ENCODE measurements at regions not wholly inside any gene's neighbourhood (a gene's known extent, or its start where the extent isn't known, plus 50 kb on each side); places are given as distances from the start of the nearest gene placed in this dataset.

GRCh38 chr7:46607176-46607575 is 686.1 kb upstream of the IGFBP3 start:
- H4K5ac ChIP-seq (ENCODE audit: insufficient read length, low read depth, low read length) = no peak overlapping the region
- H2BK20ac ChIP-seq (ENCODE audit: low read length) = no peak overlapping the region
- no peaks in the 10 kb centered on the region for H3K36me3 ChIP-seq (ENCODE audit: control insufficient read depth in 2 of 4, insufficient read depth in 4 of 4, low read length in 3 of 4)
- H3K23me2 ChIP-seq (ENCODE audit: low read depth, low read length) = no peaks in the 10 kb centered on the region
- H4K8ac ChIP-seq (ENCODE audit: extremely low read depth, insufficient read depth, low read length) = no peak overlapping the region
- no peak overlapping the region for H2BK120ac ChIP-seq (replicated peaks; ENCODE audit: low read depth, low read length)
- FAIRE-seq (no peak), DNase-seq (ENCODE audit: low read depth in 1 of 2, low spot score in 2 of 2) (no peak)
- no peak overlapping the region for H2AK5ac ChIP-seq (ENCODE audit: low read depth, low read length)
- H3K9ac ChIP-seq (replicated peaks in 1 of 4; ENCODE audit: extremely low read depth in 1 of 4, low read depth in 3 of 4, low read length in 3 of 4) = no peak overlapping the region
- H3K27me3 ChIP-seq (replicated peaks in 1 of 4; ENCODE audit: control insufficient read depth in 3 of 4, extremely low read depth in 1 of 4, insufficient read depth in 3 of 4, low read length in 3 of 4) = no peaks in the 10 kb centered on the region
- no peak for TF ChIP-seq TAF7 (optimal IDR thresholded peaks at IDR 0.05; ENCODE audit: borderline replicate concordance, low read depth, low read length)
- no peak for TF ChIP-seq ASH2L (IDR thresholded peaks at IDR 0.05; ENCODE audit: low read length)
- H3K27ac ChIP-seq (ENCODE audit: low read depth, low read length) = no peak overlapping the region
- no peak overlapping the region for H4K91ac ChIP-seq (replicated peaks; ENCODE audit: insufficient read length, low read length)
- no peak overlapping the region for H2BK12ac ChIP-seq (ENCODE audit: low read depth, low read length)
- 91% methylated on average over 4 of the region's 4 CpGs; no CpG with 5 or more reads in 1 of the 2 experiments for WGBS, 2 experiments (ENCODE audit: extremely low coverage in 1 of 2, insufficient coverage in 1 of 2, insufficient read length in 1 of 2, insufficient replicate concordance in 2 of 2, low coverage in 1 of 2, low lambda C conversion rate in 2 of 2, missing lambda C conversion rate in 1 of 2)
- no peak overlapping the region for H3K56ac ChIP-seq (replicated peaks; ENCODE audit: insufficient read length, low read depth, low read length)
- H3K9me3 ChIP-seq (ENCODE audit: insufficient read depth in 2 of 2, low read depth in 1 of 2, low read length in 1 of 2) = no peaks in the 10 kb centered on the region
- ChIA-PET POLR2A (ENCODE audit: partially characterized antibody) (no interaction called here), CTCF (ENCODE audit: partially characterized antibody) (no interaction called here)
- H2BK5ac ChIP-seq (ENCODE audit: low read depth, low read length) = no peak overlapping the region
- H3K4me1 ChIP-seq (replicated peaks in 1 of 4; ENCODE audit: control insufficient read depth in 3 of 4, insufficient read depth in 4 of 4, low read length in 3 of 4) = no peaks in the 10 kb centered on the region
- no peaks in the 10 kb centered on the region for H4K20me1 ChIP-seq (replicated peaks in 1 of 2; ENCODE audit: control insufficient read depth in 1 of 2, insufficient read depth in 2 of 2, low read length in 2 of 2)
- H2BK15ac ChIP-seq (ENCODE audit: low read length) = no peak overlapping the region
- no peak overlapping the region for H3K4me2 ChIP-seq (ENCODE audit: insufficient read depth in 1 of 2, low read depth in 2 of 2, low read length in 2 of 2)
- H3K14ac ChIP-seq (ENCODE audit: insufficient read length) = no peak overlapping the region
- H2AFZ ChIP-seq (ENCODE audit: low read length) = no peak overlapping the region
- H3K79me1 ChIP-seq (ENCODE audit: low read depth, low read length) = no peaks in the 10 kb centered on the region
- H3K4ac ChIP-seq (replicated peaks; ENCODE audit: insufficient read length, low read depth, low read length) = no peak overlapping the region
- H3K79me2 ChIP-seq (ENCODE audit: control insufficient read depth in 1 of 2, insufficient read depth in 2 of 2, low read length in 2 of 2) = no peaks in the 10 kb centered on the region
- H3K23ac ChIP-seq (ENCODE audit: insufficient read length) = no peak overlapping the region
- no peak overlapping the region for H3K4me3 ChIP-seq (ENCODE audit: extremely low read depth in 1 of 4, insufficient read depth in 2 of 4, low read depth in 3 of 4, low read length in 4 of 4)
- no peak overlapping the region for H3K18ac ChIP-seq (ENCODE audit: extremely low read depth, low read length)

Data from H1 (cell line).